Body of pancreas (tissue), 4 donors: ENCODE measurements at regions not wholly inside any gene's neighbourhood (a gene's known extent, or its start where the extent isn't known, plus 50 kb on each side); places are given as distances from the start of the nearest gene placed in this dataset.

Source experiments
- POLR2A ChIP-seq, 3 donors: fragments of 450-650 bp; IDR thresholded peaks; one replicate each; pipeline ENCODE4 v1.6.1; 2016; ENCODE audit warnings: antibody characterized with exemption in 3 of 3, mild to moderate bottlenecking in 2 of 3
- TF ChIP-seq, protein P1 (sequence below), 7 experiments: fragments of 450-650 bp in 4 of 7; fragments of 200-600 bp in 3 of 7; sonication (generic) in 3 of 7; IDR thresholded peaks; one replicate each; pipeline ENCODE4 v1.5.1; 2016 to 2019; ENCODE audit warnings: antibody characterized with exemption in 7 of 7

DNA sequence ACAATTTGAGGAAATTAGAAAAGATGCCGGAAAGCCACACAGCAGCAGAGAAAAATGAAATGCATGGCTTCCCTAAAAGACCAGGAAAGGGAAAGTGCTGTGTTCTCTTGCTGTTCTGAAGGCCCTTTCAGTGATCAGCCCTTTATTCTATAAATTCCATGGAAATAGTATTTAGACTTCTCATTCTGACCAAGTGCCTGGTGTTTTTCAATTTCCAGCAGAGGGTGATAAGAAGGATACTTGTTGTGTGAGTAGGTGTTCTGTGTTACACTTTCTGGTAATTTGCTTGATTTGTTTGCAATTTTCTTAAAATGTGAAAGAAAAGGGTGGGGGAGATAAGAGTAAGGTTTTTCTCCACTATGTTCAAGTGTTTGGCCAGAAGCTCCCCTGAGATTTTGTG lies 504.5 kb downstream of the IRS1 start:
- TF ChIP-seq, protein P1, sequence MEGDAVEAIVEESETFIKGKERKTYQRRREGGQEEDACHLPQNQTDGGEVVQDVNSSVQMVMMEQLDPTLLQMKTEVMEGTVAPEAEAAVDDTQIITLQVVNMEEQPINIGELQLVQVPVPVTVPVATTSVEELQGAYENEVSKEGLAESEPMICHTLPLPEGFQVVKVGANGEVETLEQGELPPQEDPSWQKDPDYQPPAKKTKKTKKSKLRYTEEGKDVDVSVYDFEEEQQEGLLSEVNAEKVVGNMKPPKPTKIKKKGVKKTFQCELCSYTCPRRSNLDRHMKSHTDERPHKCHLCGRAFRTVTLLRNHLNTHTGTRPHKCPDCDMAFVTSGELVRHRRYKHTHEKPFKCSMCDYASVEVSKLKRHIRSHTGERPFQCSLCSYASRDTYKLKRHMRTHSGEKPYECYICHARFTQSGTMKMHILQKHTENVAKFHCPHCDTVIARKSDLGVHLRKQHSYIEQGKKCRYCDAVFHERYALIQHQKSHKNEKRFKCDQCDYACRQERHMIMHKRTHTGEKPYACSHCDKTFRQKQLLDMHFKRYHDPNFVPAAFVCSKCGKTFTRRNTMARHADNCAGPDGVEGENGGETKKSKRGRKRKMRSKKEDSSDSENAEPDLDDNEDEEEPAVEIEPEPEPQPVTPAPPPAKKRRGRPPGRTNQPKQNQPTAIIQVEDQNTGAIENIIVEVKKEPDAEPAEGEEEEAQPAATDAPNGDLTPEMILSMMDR (IDR thresholded peaks at IDR 0.05): no peak
- no peak for TF ChIP-seq POLR2A (IDR thresholded peaks at IDR 0.05)
